Mammary epithelial cell (primary cell): ENCODE measurements at regions not wholly inside any gene's neighbourhood (a gene's known extent, or its start where the extent isn't known, plus 50 kb on each side); places are given as distances from the start of the nearest gene placed in this dataset.

ENCODE experiments used
- EZH2 ChIP-seq: IDR thresholded peaks from 2 replicates; pipeline ENCODE4 v1.6.1; 2012; ENCODE audit warnings: low read length, inconsistent platforms, borderline replicate concordance
- TF ChIP-seq, protein P1 (sequence below), 2 donors: IDR thresholded peaks in 1 of 2; conservative IDR thresholded peaks in 1 of 2; 2 replicates each; pipeline ENCODE4 v1.5.1; 2011 to 2012; ENCODE audit warnings: inconsistent platforms in 2 of 2, low read length in 2 of 2, mild to moderate bottlenecking in 2 of 2, control low read depth in 1 of 2, low read depth in 1 of 2; ENCODE audit not compliant: insufficient read depth in 1 of 2; ENCODE audit errors: extremely low read depth in 1 of 2

DNA sequence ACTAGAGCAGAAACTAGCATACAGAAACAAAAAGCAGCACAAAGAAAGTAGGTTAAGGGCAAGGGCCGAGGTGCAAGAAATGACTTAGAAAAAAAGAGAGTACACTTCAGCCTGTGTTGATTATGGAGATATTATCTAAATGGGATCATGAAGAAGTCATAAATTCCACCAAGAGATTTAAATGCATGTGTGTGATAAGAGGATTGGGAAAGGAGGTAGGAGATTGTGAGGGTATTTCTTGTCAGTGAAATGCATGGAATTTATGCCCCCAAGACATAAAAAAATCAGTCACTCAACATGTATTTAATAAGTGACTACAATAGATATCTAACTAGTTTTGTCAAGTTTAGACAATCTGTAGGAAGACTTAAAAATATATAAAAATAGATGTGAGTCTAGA is 976.2 kb upstream of the LRFN5 start:
- TF ChIP-seq, protein P1, sequence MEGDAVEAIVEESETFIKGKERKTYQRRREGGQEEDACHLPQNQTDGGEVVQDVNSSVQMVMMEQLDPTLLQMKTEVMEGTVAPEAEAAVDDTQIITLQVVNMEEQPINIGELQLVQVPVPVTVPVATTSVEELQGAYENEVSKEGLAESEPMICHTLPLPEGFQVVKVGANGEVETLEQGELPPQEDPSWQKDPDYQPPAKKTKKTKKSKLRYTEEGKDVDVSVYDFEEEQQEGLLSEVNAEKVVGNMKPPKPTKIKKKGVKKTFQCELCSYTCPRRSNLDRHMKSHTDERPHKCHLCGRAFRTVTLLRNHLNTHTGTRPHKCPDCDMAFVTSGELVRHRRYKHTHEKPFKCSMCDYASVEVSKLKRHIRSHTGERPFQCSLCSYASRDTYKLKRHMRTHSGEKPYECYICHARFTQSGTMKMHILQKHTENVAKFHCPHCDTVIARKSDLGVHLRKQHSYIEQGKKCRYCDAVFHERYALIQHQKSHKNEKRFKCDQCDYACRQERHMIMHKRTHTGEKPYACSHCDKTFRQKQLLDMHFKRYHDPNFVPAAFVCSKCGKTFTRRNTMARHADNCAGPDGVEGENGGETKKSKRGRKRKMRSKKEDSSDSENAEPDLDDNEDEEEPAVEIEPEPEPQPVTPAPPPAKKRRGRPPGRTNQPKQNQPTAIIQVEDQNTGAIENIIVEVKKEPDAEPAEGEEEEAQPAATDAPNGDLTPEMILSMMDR (conservative IDR thresholded peaks at IDR 0.05 in 1 of 2, IDR thresholded peaks at IDR 0.05 in 1 of 2; ENCODE audit: extremely low read depth in 1 of 2, insufficient read depth in 1 of 2, low read depth in 1 of 2, low read length in 2 of 2) = no peak
- no peak for TF ChIP-seq EZH2
